Naive thymus-derived CD4-positive, alpha-beta T cell (primary cell): ENCODE measurements at regions not wholly inside any gene's neighbourhood (a gene's known extent, or its start where the extent isn't known, plus 50 kb on each side); places are given as distances from the start of the nearest gene placed in this dataset.

Experiments
- ATAC-seq: fragments of 150-1000 bp; cut with Tn5 transposase; 2 replicates; pipeline ENCODE4 v1.10.0; 2021; ENCODE audit warnings: mild to moderate bottlenecking, moderate library complexity
- CTCF ChIA-PET: fragments of 350-600 bp; sonication (Branson Sonifier 250); formaldehyde crosslinking; loops from one replicate; lab custom pipeline; 2021; ENCODE audit warnings: antibody characterized with exemption; lab: Charles Lee
- POLR2A ChIA-PET: fragments of 350-600 bp; sonication (Branson Sonifier 250); formaldehyde crosslinking; loops from one replicate; lab custom pipeline; 2021; ENCODE audit warnings: antibody characterized with exemption, inconsistent platforms; lab: Charles Lee
- DNase-seq, 9 donors: peaks; one replicate each; pipeline versions ENCODE4 v3.0.0 to v3.0.0-alpha.2; 2020 to 2022; ENCODE audit warnings: mixed read lengths in 1 of 9
- H3K27ac ChIP-seq: one replicate; pipeline ENCODE4 v1.7.0; 2013; ENCODE audit warnings: mild to moderate bottlenecking, low read depth, low read length, moderate library complexity
- H3K27me3 ChIP-seq, 2 donors: one replicate each; pipeline ENCODE4 v1.7.0; 2013; ENCODE audit warnings: low read length in 2 of 2, mild to moderate bottlenecking in 2 of 2, moderate library complexity in 2 of 2; ENCODE audit not compliant: control insufficient read depth in 2 of 2, insufficient read depth in 2 of 2
- H3K36me3 ChIP-seq, 3 experiments: 1 replicate in 2 of 3; 2 replicates in 1 of 3; pipeline ENCODE4 v1.7.0; 2013; ENCODE audit warnings: low read length in 3 of 3, mild to moderate bottlenecking in 3 of 3, moderate library complexity in 1 of 3; ENCODE audit not compliant: insufficient read depth in 3 of 3, control insufficient read depth in 2 of 3
- H3K4me1 ChIP-seq, 2 donors: one replicate each; pipeline ENCODE4 v1.7.0; 2013; ENCODE audit warnings: low read length in 2 of 2, mild to moderate bottlenecking in 2 of 2, moderate library complexity in 1 of 2; ENCODE audit not compliant: control insufficient read depth in 2 of 2, insufficient read depth in 2 of 2
- H3K4me3 ChIP-seq: 2 replicates; pipeline ENCODE4 v1.7.0; 2013; ENCODE audit warnings: mild to moderate bottlenecking, low read length
- H3K9me3 ChIP-seq, 3 experiments: 1 replicate in 2 of 3; 2 replicates in 1 of 3; pipeline ENCODE4 v1.7.0; 2013; ENCODE audit warnings: low read length in 3 of 3; ENCODE audit not compliant: control insufficient read depth in 2 of 3
- H3K27ac Mint-ChIP-seq, 9 donors: one replicate each; pipeline ENCODE4 v1.8.0; 2020 to 2022; ENCODE audit warnings: mixed read lengths in 9 of 9, mild to moderate bottlenecking in 8 of 9, moderate library complexity in 5 of 9, inconsistent platforms in 2 of 9
- H3K27me3 Mint-ChIP-seq, 5 donors: one replicate each; pipeline ENCODE4 v1.8.0; 2021 to 2022; ENCODE audit warnings: mixed read lengths in 5 of 5, mild to moderate bottlenecking in 1 of 5
- H3K36me3 Mint-ChIP-seq, 5 donors: one replicate each; pipeline ENCODE4 v1.8.0; 2020 to 2022; ENCODE audit warnings: mixed read lengths in 5 of 5, mild to moderate bottlenecking in 3 of 5, inconsistent platforms in 1 of 5
- H3K4me1 Mint-ChIP-seq, 7 donors: one replicate each; pipeline ENCODE4 v1.8.0; 2020 to 2022; ENCODE audit warnings: mixed read lengths in 7 of 7, mild to moderate bottlenecking in 3 of 7, inconsistent platforms in 1 of 7
- H3K4me3 Mint-ChIP-seq, 10 donors: one replicate each; pipeline ENCODE4 v1.8.0; 2020 to 2022; ENCODE audit warnings: mild to moderate bottlenecking in 10 of 10, mixed read lengths in 10 of 10, moderate library complexity in 6 of 10, inconsistent platforms in 2 of 10
- H3K9me3 Mint-ChIP-seq, 11 donors: one replicate each; pipeline ENCODE4 v1.8.0; 2020 to 2022; ENCODE audit warnings: mixed read lengths in 11 of 11, mild to moderate bottlenecking in 4 of 11, inconsistent platforms in 1 of 11, moderate library complexity in 1 of 11
- intact Hi-C, 2 donors: fragments of 100-400 bp; cut with micrococcal nuclease; formaldehyde crosslinking; loops; one replicate each; pipeline ENCODE4 v1.15.1; 2023

DNA sequence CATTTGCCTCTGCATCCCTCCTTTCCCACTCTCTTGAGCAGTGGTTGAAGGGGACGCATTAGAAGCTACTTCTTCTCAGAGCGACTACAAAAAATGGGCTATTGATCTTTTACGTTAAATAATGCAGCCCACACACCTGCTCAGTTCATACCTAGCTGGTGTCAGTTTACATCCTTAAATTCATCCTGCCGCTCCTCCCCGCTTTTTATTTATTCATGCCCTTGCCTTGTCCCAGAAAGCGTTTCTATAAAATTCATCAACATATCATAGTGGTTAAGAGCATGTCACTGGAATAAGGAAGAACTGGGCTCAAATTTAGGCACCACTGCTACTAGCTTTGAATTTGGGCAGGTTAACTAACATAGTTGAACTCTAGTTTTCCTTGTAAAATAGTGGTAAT, 66.0 kb upstream of the TINAGL1 start:
- Mint-ChIP-seq H3K36me3 (no peaks in the 10 kb centered on the region), H3K9me3 (peaks cover 0 to 6% (median 2%) of the 10 kb centered on the region in 11 donors), H3K4me1 (peaks cover 11 to 31% (median 16%) of the 10 kb centered on the region in 7 donors), H3K4me3 (no peak overlapping the region), H3K27ac (no peak overlapping the region), H3K27me3 (peaks cover 0 to 18% (median 11%) of the 10 kb centered on the region in 5 donors)
- DNase-seq (no peak), ATAC-seq (no peak)
- no peaks in the 10 kb centered on the region for H3K27me3 ChIP-seq
- H3K27ac ChIP-seq: no peak overlapping the region
- ChIA-PET CTCF (no interaction called here), POLR2A (no interaction called here)
- H3K4me3 ChIP-seq: no peak overlapping the region
- H3K36me3 ChIP-seq: no peaks in the 10 kb centered on the region
- H3K4me1 ChIP-seq: peaks cover 0 to 10% of the 10 kb centered on the region in 2 donors
- H3K9me3 ChIP-seq: no peaks in the 10 kb centered on the region
- intact Hi-C loops: no loop called here

DNA sequence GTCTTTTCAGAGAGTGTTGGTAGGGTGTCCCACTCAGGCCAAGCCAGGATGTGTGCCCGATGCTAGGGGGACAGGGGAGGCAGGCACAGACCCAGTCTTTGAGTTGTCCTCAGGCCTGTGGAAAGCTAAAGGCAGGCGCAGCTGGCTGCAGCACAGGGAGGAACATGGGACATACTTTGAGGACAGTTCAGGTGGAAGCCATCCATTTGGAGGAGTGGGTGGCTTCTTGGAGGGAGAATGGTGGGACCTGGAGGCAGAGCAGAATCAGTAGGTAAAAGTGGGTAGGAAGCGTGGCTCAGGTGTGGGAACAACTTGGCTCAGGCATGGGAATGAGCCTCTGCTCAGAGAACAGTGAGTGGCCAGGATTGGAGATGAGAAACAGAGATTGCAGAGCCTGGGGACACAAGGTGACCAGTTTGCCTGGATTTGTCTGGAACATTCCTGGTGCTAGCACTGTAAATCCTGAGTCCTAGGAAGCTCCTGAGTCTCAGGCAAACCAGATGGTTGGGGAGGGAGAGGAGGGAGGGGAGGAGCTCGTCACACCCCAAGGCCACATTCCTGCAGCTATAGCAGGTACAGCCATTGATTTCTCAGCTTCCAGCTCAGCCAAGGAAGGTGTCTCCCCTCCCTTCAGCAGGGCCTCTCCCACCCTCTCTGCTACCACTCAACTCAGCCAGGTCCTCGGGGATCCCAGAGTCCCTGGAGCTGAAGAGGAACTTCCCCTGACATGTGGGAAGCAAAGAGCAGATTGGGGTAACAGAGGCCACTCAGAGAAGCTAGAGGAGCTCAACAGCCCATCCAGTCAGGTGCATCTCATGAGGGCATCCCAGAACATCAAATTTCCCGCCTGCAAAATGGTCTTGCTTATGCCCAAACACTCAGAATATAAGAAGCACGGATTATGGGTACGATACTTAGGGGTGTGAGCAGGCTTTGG, 65.2 kb upstream of the TINAGL1 start:
- Mint-ChIP-seq H3K4me3 (no peak overlapping the region), H3K27me3 (peaks cover 0 to 16% (median 9%) of the 10 kb centered on the region in 5 donors), H3K36me3 (no peaks in the 10 kb centered on the region), H3K4me1 (peaks cover 5 to 23% (median 8%) of the 10 kb centered on the region in 7 donors), H3K9me3 (peaks cover 0 to 6% (median 2%) of the 10 kb centered on the region in 11 donors), H3K27ac (peak overlapping the region in 1 of 9 donors; percentile 38)
- ATAC-seq (no peak), DNase-seq (no peak)
- H3K27me3 ChIP-seq: no peaks in the 10 kb centered on the region
- peaks cover 0 to 2% of the 10 kb centered on the region in 2 donors for H3K4me1 ChIP-seq
- no peaks in the 10 kb centered on the region for H3K9me3 ChIP-seq
- H3K36me3 ChIP-seq: no peaks in the 10 kb centered on the region
- no peak overlapping the region for H3K4me3 ChIP-seq
- no peak overlapping the region for H3K27ac ChIP-seq
- POLR2A ChIA-PET: no interaction called here
- intact Hi-C loops: no loop called here
- CTCF ChIA-PET: no interaction called here

GRCh38 chr1:31511848-31512615, 64.3 kb upstream of the TINAGL1 start:
- ChIA-PET POLR2A (no interaction called here), CTCF (no interaction called here)
- peak overlapping the region in 1 of 9 donors; percentile 38 for H3K27ac Mint-ChIP-seq
- Histone ChIP-seq H3K27ac (no peak overlapping the region), H3K4me3 (no peak overlapping the region), H3K9me3 (no peaks in the 10 kb centered on the region), H3K36me3 (no peaks in the 10 kb centered on the region), H3K4me1 (no peaks in the 10 kb centered on the region), H3K27me3 (no peaks in the 10 kb centered on the region)
- DNase-seq (no peak), ATAC-seq (no peak)
- no peaks in the 10 kb centered on the region for H3K36me3 Mint-ChIP-seq
- intact Hi-C loops: no loop called here
- peaks cover 0 to 6% (median 2%) of the 10 kb centered on the region in 11 donors for H3K9me3 Mint-ChIP-seq
- peaks cover 0 to 12% (median 4%) of the 10 kb centered on the region in 5 donors for H3K27me3 Mint-ChIP-seq
- no peak overlapping the region for H3K4me3 Mint-ChIP-seq
- peaks cover 0 to 14% (median 1%) of the 10 kb centered on the region in 7 donors for H3K4me1 Mint-ChIP-seq

DNA sequence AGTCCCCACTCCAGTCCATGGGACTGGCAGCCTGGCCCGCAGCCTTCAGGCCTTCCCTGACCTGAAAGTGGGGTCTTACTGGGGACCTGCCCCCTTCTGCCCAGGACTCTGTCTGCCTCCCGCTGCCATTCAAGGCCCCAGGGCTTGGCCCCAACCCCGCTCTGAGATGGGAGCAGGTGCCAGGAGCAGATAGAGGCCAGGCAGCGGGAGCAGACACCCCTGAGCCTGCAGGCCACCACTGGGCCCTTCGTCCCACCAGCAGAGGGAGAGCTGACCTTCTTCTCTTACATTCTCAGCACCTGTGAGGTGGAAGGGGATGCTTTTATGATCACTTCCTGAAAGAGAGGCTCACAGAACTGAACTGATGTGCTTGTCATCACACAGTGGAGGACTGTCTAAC, 62.2 kb upstream of the TINAGL1 start:
- no peak for DNase-seq
- intact Hi-C loops: no loop called here
- POLR2A ChIA-PET: no interaction called here

DNA sequence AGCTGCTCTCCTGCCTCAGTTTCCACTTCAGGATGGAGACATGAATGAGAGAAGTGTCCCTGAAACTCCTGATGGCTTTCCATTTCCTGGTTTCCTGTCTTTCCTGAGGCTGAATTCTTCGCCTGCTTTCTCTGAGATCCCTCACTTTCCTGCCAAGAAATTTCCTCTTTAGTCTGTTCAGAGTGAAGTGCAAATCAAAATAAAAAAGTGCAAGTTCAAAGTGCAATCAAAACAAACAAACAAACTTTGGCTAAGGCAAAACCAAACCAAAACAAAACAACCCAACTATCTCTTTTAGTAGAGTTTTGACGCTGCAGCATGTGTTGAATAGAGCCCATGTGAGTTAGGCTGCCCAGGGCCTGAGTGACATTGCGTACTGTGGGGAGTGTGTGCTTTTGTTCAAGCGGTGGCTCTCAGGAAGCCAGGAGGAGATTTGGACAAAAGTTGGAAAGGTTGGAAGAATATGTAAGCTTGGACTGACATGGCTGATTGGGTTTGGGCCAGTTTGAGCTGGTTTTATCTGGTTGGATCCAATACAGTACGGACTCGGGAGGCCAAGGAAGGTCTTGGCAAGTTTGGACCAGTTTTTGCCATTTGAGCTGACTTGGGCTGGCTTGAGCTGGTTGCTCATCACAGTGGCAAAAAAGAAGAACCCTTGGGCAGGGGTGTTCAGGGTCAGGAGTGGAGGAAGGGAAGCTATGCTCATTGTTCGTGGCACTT, 61.1 kb upstream of the TINAGL1 start:
- no peaks in the 10 kb centered on the region for H3K27me3 ChIP-seq
- POLR2A ChIA-PET: no interaction called here
- CTCF ChIA-PET: no interaction called here
- Mint-ChIP-seq H3K27ac (no peak overlapping the region), H3K27me3 (peaks cover 0 to 17% (median 4%) of the 10 kb centered on the region in 5 donors), H3K36me3 (peaks cover 0 to under 1% (median under 1%) of the 10 kb centered on the region in 5 donors), H3K9me3 (peaks cover 0 to 6% (median 2%) of the 10 kb centered on the region in 11 donors), H3K4me3 (no peak overlapping the region), H3K4me1 (peaks cover 0 to 4% (median 0%) of the 10 kb centered on the region in 7 donors)
- no peaks in the 10 kb centered on the region for H3K36me3 ChIP-seq
- no peaks in the 10 kb centered on the region for H3K9me3 ChIP-seq
- H3K4me3 ChIP-seq: no peak overlapping the region
- no peaks in the 10 kb centered on the region for H3K4me1 ChIP-seq
- H3K27ac ChIP-seq: no peak overlapping the region
- DNase-seq: no peak
- intact Hi-C loops: no loop called here
- no peak for ATAC-seq

More for the DNA sequence above, 62.2 kb upstream of the TINAGL1 start:
- Mint-ChIP-seq H3K4me3 (no peak overlapping the region), H3K36me3 (no peaks in the 10 kb centered on the region), H3K27me3 (peaks cover 0 to 15% (median 4%) of the 10 kb centered on the region in 5 donors), H3K9me3 (peaks cover 0 to 6% (median 2%) of the 10 kb centered on the region in 11 donors), H3K4me1 (peaks cover 0 to 7% (median 0%) of the 10 kb centered on the region in 7 donors), H3K27ac (no peak overlapping the region)
- ATAC-seq: no peak
- no peaks in the 10 kb centered on the region for H3K9me3 ChIP-seq
- no peaks in the 10 kb centered on the region for H3K36me3 ChIP-seq
- CTCF ChIA-PET: no interaction called here
- no peaks in the 10 kb centered on the region for H3K27me3 ChIP-seq
- no peak overlapping the region for H3K27ac ChIP-seq
- H3K4me3 ChIP-seq: no peak overlapping the region
- no peaks in the 10 kb centered on the region for H3K4me1 ChIP-seq

DNA sequence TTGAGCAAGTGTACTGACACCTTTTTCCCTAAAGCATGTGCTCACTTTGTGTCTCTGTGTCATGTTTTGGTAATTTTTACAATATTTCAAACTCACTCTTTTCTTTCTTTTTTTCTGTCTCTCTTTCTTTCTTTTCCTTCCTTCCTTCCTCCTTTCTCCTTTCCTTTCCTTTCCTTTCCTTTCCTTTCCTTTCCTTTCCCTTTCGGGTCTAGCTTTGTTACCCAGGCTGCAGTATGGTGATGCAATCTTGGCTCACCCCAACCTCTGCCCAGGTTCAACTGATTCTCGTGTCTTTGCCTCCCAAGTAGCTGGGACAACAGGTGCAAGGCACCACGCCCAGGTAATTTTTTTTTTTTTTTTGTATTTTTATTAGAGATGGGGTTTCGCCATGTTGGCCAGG, 60.4 kb upstream of the TINAGL1 start:
- ChIA-PET CTCF (no interaction called here), POLR2A (no interaction called here)
- peaks cover 0 to 9% (median 0%) of the 10 kb centered on the region in 7 donors for H3K4me1 Mint-ChIP-seq
- H3K36me3 Mint-ChIP-seq: peaks cover 0 to 5% (median 4%) of the 10 kb centered on the region in 5 donors
- H3K4me3 Mint-ChIP-seq: no peak overlapping the region
- no peaks in the 10 kb centered on the region for H3K4me1 ChIP-seq
- intact Hi-C loops: no loop called here
- H3K36me3 ChIP-seq: no peaks in the 10 kb centered on the region
- no peaks in the 10 kb centered on the region for H3K27me3 ChIP-seq
- H3K27ac Mint-ChIP-seq: no peak overlapping the region
- peaks cover 0 to 10% (median 3%) of the 10 kb centered on the region in 11 donors for H3K9me3 Mint-ChIP-seq
- no peak overlapping the region for H3K27ac ChIP-seq
- no peak for DNase-seq
- no peak overlapping the region for H3K4me3 ChIP-seq
- peaks cover 0 to 17% (median 9%) of the 10 kb centered on the region in 5 donors for H3K27me3 Mint-ChIP-seq
- no peaks in the 10 kb centered on the region for H3K9me3 ChIP-seq
- ATAC-seq: no peak
